DOHH2 (cell line): ENCODE measurements at regions not wholly inside any gene's neighbourhood (a gene's known extent, or its start where the extent isn't known, plus 50 kb on each side); places are given as distances from the start of the nearest gene placed in this dataset.

Experiments
- H3F3A ChIP-seq: fragments of 200-600 bp; sonication (generic), shearing (Covaris generic); 2 replicates; pipeline ENCODE4 v1.6.0; 2016; ENCODE audit warnings: antibody characterized with exemption, mild to moderate bottlenecking; ENCODE audit not compliant: control insufficient read depth, insufficient read depth
- H3K27ac ChIP-seq: fragments of 200-600 bp; sonication (generic); 2 replicates; pipeline ENCODE4 v1.5.1; 2014; ENCODE audit warnings: low read depth, mild to moderate bottlenecking, low read length, moderate library complexity
- H3K27me3 ChIP-seq: fragments of 200-600 bp; sonication (generic); 2 replicates; pipeline ENCODE4 v1.6.1; 2014; ENCODE audit warnings: mild to moderate bottlenecking, low read length, mixed read lengths; ENCODE audit not compliant: control insufficient read depth
- H3K36me3 ChIP-seq: fragments of 200-600 bp; sonication (generic); 2 replicates; pipeline ENCODE4 v1.6.1; 2014; ENCODE audit warnings: mild to moderate bottlenecking, low read length, moderate library complexity, mixed read lengths; ENCODE audit not compliant: control insufficient read depth
- H3K4me1 ChIP-seq: fragments of 200-600 bp; sonication (generic); 2 replicates; pipeline ENCODE4 v1.6.1; 2014; ENCODE audit warnings: mild to moderate bottlenecking, low read length, mixed read lengths; ENCODE audit not compliant: control insufficient read depth
- H3K4me2 ChIP-seq: fragments of 200-600 bp; sonication (generic); 2 replicates; pipeline ENCODE4 v1.6.0; 2014; ENCODE audit warnings: mild to moderate bottlenecking, low read length, moderate library complexity
- H3K4me3 ChIP-seq: fragments of 200-600 bp; sonication (generic); 2 replicates; pipeline ENCODE4 v1.5.1; 2014; ENCODE audit warnings: mild to moderate bottlenecking, low read length, mixed read lengths
- H3K79me2 ChIP-seq: fragments of 200-600 bp; sonication (generic); 2 replicates; pipeline ENCODE4 v1.6.1; 2014; ENCODE audit warnings: mild to moderate bottlenecking, low read length, mixed read lengths; ENCODE audit not compliant: control insufficient read depth
- H3K9me2 ChIP-seq: fragments of 200-600 bp; sonication (generic); replicated peaks from 2 replicates; pipeline ENCODE4 v1.6.1; 2014; ENCODE audit warnings: mild to moderate bottlenecking, low read length, mixed read lengths; ENCODE audit not compliant: control insufficient read depth
- H3K9me3 ChIP-seq: fragments of 200-600 bp; sonication (generic); 2 replicates; pipeline ENCODE4 v1.6.1; 2014; ENCODE audit warnings: antibody characterized with exemption, low read length, mixed read lengths; ENCODE audit not compliant: control insufficient read depth, insufficient read depth
- H4K20me1 ChIP-seq: fragments of 200-600 bp; sonication (generic); 2 replicates; pipeline ENCODE4 v1.6.0; 2014; ENCODE audit warnings: low read depth, mild to moderate bottlenecking, antibody characterized with exemption, low read length, moderate library complexity; ENCODE audit not compliant: control insufficient read depth, insufficient read depth
- CTCF ChIP-seq: fragments of 200-600 bp; sonication (generic); IDR thresholded peaks from one replicate; pipeline ENCODE4 v1.5.1; 2014; ENCODE audit warnings: antibody characterized with exemption, mild to moderate bottlenecking, low read depth, low read length; ENCODE audit not compliant: poor library complexity, severe bottlenecking
- EZH2phosphoT487 ChIP-seq: fragments of 200-600 bp; sonication (generic); IDR thresholded peaks from 2 replicates; pipeline ENCODE4 v1.6.1; 2017; ENCODE audit warnings: borderline replicate concordance, mild to moderate bottlenecking, antibody characterized with exemption, low read length, moderate library complexity, mixed read lengths

GRCh38 chr21:22650226-22650625 is 1652.0 kb downstream of the NCAM2 start:
- no peaks in the 10 kb centered on the region for H3K9me2 ChIP-seq
- H3K79me2 ChIP-seq: no peaks in the 10 kb centered on the region
- no peaks in the 10 kb centered on the region for H4K20me1 ChIP-seq
- no peak overlapping the region for H3K4me3 ChIP-seq
- H3F3A ChIP-seq: no peaks in the 10 kb centered on the region
- H3K27me3 ChIP-seq: no peaks in the 10 kb centered on the region
- TF ChIP-seq CTCF (no peak), EZH2phosphoT487 (no peak)
- H3K27ac ChIP-seq: no peak overlapping the region
- H3K4me1 ChIP-seq: no peaks in the 10 kb centered on the region
- no peaks in the 10 kb centered on the region for H3K36me3 ChIP-seq
- H3K9me3 ChIP-seq: 0 out of 2 replicates have a peak, but pooled peaks cover 2% of the 10 kb centered on the region
- no peak overlapping the region for H3K4me2 ChIP-seq

GRCh38 chr21:22657781-22658180 is 1659.6 kb downstream of the NCAM2 start:
- H3K9me2 ChIP-seq: no peaks in the 10 kb centered on the region
- no peaks in the 10 kb centered on the region for H3K27me3 ChIP-seq
- no peaks in the 10 kb centered on the region for H3K36me3 ChIP-seq
- no peaks in the 10 kb centered on the region for H4K20me1 ChIP-seq
- no peak overlapping the region for H3K27ac ChIP-seq
- TF ChIP-seq EZH2phosphoT487: no peak
- TF ChIP-seq CTCF: no peak
- H3F3A ChIP-seq: no peaks in the 10 kb centered on the region
- no peaks in the 10 kb centered on the region for H3K9me3 ChIP-seq
- H3K4me1 ChIP-seq: no peaks in the 10 kb centered on the region
- no peak overlapping the region for H3K4me2 ChIP-seq
- no peak overlapping the region for H3K4me3 ChIP-seq
- no peaks in the 10 kb centered on the region for H3K79me2 ChIP-seq

GRCh38 chr21:22670148-22670547 is 1671.9 kb downstream of the NCAM2 start:
- Histone ChIP-seq H3K4me3 (no peak overlapping the region), H3K27ac (no peak overlapping the region), H3K79me2 (no peaks in the 10 kb centered on the region), H3K4me1 (no peaks in the 10 kb centered on the region), H4K20me1 (no peaks in the 10 kb centered on the region), H3F3A (no peaks in the 10 kb centered on the region), H3K36me3 (no peaks in the 10 kb centered on the region), H3K9me2 (no peaks in the 10 kb centered on the region), H3K27me3 (no peaks in the 10 kb centered on the region), H3K4me2 (no peak overlapping the region), H3K9me3 (no peaks in the 10 kb centered on the region; the same call in 1 of the 2 replicates)
- TF ChIP-seq CTCF (no peak), EZH2phosphoT487 (no peak)

- peaks cover 10% of the 10 kb centered on the region; the same call in 1 of the 2 replicates for H3K9me3 ChIP-seq
Observed at GRCh38 chr21:22679207-22679606, 1681.0 kb downstream of the NCAM2 start.

More at GRCh38 chr21:22679207-22679606, 1681.0 kb downstream of the NCAM2 start:
- Histone ChIP-seq H3K27me3 (no peaks in the 10 kb centered on the region), H3K4me1 (no peaks in the 10 kb centered on the region), H3K9me2 (no peaks in the 10 kb centered on the region), H3K36me3 (no peaks in the 10 kb centered on the region), H3K4me3 (no peak overlapping the region), H3K27ac (no peak overlapping the region), H3F3A (no peaks in the 10 kb centered on the region), H4K20me1 (no peaks in the 10 kb centered on the region), H3K4me2 (no peak overlapping the region), H3K79me2 (no peaks in the 10 kb centered on the region)
- no peak for TF ChIP-seq EZH2phosphoT487
- no peak for TF ChIP-seq CTCF
